Calu3 (cell line): ENCODE measurements at regions not wholly inside any gene's neighbourhood (a gene's known extent, or its start where the extent isn't known, plus 50 kb on each side); places are given as distances from the start of the nearest gene placed in this dataset.

Experiments used
- BruUV-seq: library from RNA; stranded (reverse); fragments of 400-500 nt; replicated peaks from 2 replicates; lab custom pipeline; 2021; lab: Mats Ljungman, UMichigan
- CTCF ChIA-PET: fragments of 300-600 bp; sonication (Branson Sonifier 250); formaldehyde crosslinking; loops from one replicate; lab custom pipeline; 2022; ENCODE audit warnings: antibody characterized with exemption; lab: Charles Lee
- DNase-seq: peaks from one replicate; pipeline ENCODE4 v3.0.0; 2022
- H3K27ac Mint-ChIP-seq: one replicate; pipeline ENCODE4 v1.8.0; 2022; ENCODE audit warnings: mixed read lengths; ENCODE audit not compliant: unreplicated experiment
- H3K27me3 Mint-ChIP-seq: one replicate; pipeline ENCODE4 v1.8.0; 2022; ENCODE audit warnings: mixed read lengths; ENCODE audit not compliant: unreplicated experiment
- H3K36me3 Mint-ChIP-seq: one replicate; pipeline ENCODE4 v1.8.0; 2022; ENCODE audit warnings: mild to moderate bottlenecking, moderate library complexity, mixed read lengths; ENCODE audit not compliant: insufficient read depth, unreplicated experiment
- H3K4me1 Mint-ChIP-seq: one replicate; pipeline ENCODE4 v1.8.0; 2022; ENCODE audit warnings: mild to moderate bottlenecking, low read depth, mixed read lengths; ENCODE audit not compliant: unreplicated experiment
- H3K4me3 Mint-ChIP-seq: one replicate; pipeline ENCODE4 v1.8.0; 2022; ENCODE audit warnings: mild to moderate bottlenecking, low read depth, moderate library complexity, mixed read lengths; ENCODE audit not compliant: unreplicated experiment
- H3K9me3 Mint-ChIP-seq: one replicate; pipeline ENCODE4 v1.8.0; 2022; ENCODE audit warnings: low read depth, mixed read lengths; ENCODE audit not compliant: unreplicated experiment
- intact Hi-C: fragments of 100-400 bp; cut with micrococcal nuclease; formaldehyde crosslinking; loops from one replicate; pipeline ENCODE4 v1.10.0; 2022; ENCODE audit not compliant: unreplicated experiment
- TF ChIP-seq, protein P1 (sequence below): fragments of 200-600 bp; IDR thresholded peaks from one replicate; pipeline ENCODE4 v1.8.0; 2022; ENCODE audit warnings: antibody characterized with exemption; ENCODE audit not compliant: unreplicated experiment

DNA sequence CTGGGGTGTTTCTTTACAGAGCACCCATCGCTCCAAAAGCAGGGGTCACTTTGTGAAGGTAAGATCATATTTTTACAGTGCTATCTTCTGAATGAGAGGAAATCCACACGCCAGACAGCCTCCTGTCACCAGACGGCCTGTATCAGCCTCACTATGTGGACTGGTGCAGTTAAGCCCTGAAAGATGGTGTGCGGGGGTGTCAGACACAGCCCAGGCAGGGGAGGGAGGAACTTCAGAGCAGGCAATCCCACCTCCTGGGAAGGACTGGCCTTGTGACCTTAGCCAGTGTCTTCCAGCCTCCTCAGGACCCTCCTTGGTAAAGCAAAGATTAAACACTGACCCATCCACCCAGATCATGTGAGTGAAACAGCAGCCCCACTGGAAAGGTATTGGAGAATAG lies 249.4 kb upstream of the CTAGE1 start:
- TF ChIP-seq, protein P1, sequence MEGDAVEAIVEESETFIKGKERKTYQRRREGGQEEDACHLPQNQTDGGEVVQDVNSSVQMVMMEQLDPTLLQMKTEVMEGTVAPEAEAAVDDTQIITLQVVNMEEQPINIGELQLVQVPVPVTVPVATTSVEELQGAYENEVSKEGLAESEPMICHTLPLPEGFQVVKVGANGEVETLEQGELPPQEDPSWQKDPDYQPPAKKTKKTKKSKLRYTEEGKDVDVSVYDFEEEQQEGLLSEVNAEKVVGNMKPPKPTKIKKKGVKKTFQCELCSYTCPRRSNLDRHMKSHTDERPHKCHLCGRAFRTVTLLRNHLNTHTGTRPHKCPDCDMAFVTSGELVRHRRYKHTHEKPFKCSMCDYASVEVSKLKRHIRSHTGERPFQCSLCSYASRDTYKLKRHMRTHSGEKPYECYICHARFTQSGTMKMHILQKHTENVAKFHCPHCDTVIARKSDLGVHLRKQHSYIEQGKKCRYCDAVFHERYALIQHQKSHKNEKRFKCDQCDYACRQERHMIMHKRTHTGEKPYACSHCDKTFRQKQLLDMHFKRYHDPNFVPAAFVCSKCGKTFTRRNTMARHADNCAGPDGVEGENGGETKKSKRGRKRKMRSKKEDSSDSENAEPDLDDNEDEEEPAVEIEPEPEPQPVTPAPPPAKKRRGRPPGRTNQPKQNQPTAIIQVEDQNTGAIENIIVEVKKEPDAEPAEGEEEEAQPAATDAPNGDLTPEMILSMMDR, result no peak
- H3K4me3 Mint-ChIP-seq, result no peak overlapping the region
- CTCF ChIA-PET, result no interaction called here
- no TSS peak for BruUV-seq
- peaks cover 57% of the 10 kb centered on the region for H3K4me1 Mint-ChIP-seq
- no peak for DNase-seq
- H3K27ac Mint-ChIP-seq, result peak overlapping the region; percentile 63
- H3K27me3 Mint-ChIP-seq, result no peaks in the 10 kb centered on the region
- peaks cover 30% of the 10 kb centered on the region for H3K36me3 Mint-ChIP-seq
- H3K9me3 Mint-ChIP-seq, result peaks cover 5% of the 10 kb centered on the region
- intact Hi-C loops, result loop anchor here (10.0 kb wide), 1 partner anchor 48 kb away; no protein-coding TSS in a partner anchor

DNA sequence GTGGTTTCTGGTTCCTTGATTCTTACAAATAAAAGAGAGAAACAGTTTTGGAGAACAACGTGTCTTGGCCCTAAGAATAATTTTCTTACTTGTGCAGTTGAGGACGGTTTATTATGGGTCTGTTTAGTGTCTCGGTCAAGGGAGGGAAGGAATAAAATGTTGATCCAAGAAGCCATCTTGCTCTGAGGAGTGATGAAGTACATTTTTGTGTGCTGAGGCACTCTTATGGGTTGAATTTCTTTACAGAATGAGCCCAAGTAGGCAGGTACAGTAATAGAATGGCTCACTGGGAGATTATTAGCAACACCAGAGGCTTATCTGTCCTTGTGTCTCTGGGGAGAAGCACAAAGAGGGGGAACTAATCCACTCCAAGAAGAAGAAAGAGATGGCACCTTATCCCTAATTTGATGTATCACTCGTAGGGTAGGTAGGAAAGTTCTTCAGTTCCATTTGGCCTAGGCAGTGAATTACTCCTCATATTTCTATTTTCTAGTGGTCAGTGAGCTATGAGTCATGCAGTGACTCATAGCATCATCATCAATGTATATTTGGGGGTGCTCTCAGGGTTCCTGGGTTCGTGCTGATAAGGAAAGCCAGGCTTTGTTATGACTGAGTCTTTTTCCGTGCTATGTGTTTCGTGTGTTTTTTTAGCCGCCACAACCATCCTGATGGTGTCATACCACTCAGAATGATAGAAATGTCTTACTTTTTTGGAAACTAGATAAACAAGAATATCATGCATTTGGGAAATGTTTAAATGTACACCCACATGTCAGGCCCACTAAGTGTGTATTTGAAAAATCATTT lies 250.1 kb upstream of the CTAGE1 start:
- CTCF ChIA-PET, result interaction anchor here (1.0 kb wide), 2 partner anchors 10 to 444 kb away, joined by 3 read pairs; no protein-coding TSS in a partner anchor
- TF ChIP-seq, protein P1, result no peak
- BruUV-seq, result no TSS peak
- H3K4me1 Mint-ChIP-seq, result peaks cover 57% of the 10 kb centered on the region
- peaks cover 29% of the 10 kb centered on the region for H3K36me3 Mint-ChIP-seq
- H3K4me3 Mint-ChIP-seq, result peak overlapping the region; percentile 27
- intact Hi-C loops, result loop anchor here (10.0 kb wide), 1 partner anchor 47 kb away; no protein-coding TSS in a partner anchor
- DNase-seq, result peak; percentile 58
- no peaks in the 10 kb centered on the region for H3K27me3 Mint-ChIP-seq
- peak overlapping the region; percentile 63 for H3K27ac Mint-ChIP-seq
- peaks cover 5% of the 10 kb centered on the region for H3K9me3 Mint-ChIP-seq

DNA sequence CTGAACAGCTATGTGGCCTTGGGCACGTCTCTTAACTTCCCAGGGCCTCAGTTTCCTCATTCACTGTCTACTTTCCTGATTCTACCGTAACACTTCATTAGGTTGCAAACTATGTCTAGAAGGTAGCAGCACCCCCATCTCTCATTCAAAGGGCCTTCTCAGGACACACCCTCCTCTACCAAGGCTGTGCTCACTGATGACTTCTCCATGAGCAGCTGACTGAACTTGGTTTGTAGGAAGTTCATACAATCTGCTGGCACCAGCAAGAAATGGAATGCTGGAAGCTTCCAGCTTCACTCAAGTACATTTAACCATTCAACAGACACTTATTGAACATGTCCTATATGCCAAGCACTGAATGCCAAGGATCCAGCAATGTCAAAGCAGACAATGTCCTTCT lies 250.8 kb upstream of the CTAGE1 start:
- peak overlapping the region; percentile 27 for H3K4me3 Mint-ChIP-seq
- peak overlapping the region; percentile 63 for H3K27ac Mint-ChIP-seq
- H3K4me1 Mint-ChIP-seq, result peaks cover 62% of the 10 kb centered on the region
- BruUV-seq, result no TSS peak
- DNase-seq, result no peak
- peaks cover under 1% of the 10 kb centered on the region for H3K9me3 Mint-ChIP-seq
- H3K27me3 Mint-ChIP-seq, result no peaks in the 10 kb centered on the region
- H3K36me3 Mint-ChIP-seq, result peaks cover 24% of the 10 kb centered on the region
- CTCF ChIA-PET, result interaction anchor here (1.0 kb wide), 2 partner anchors 10 to 445 kb away, joined by 3 read pairs; no protein-coding TSS in a partner anchor
- intact Hi-C loops, result loop anchor here (10.0 kb wide), 1 partner anchor 46 kb away; no protein-coding TSS in a partner anchor
- TF ChIP-seq, protein P1, result no peak

DNA sequence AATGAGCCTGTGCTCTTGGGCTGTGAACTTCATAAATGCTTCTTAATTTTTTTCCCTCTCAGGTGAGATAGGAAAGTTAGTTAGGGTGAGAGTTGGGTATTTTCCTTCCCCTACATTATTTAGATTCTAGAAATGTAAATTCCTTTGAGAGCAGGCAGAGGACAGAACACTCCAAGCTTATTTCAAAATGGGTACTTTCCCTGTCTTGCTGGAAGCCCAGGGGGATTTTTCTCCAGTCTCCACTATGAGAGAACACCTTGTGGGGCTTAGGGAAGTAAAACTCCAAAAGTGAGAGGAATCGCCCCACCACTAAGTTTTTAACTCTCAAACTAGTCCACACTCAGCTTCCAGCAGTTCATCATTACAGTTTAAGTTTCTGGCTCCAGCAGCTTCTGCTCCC lies 253.2 kb upstream of the CTAGE1 start:
- CTCF ChIA-PET, result no interaction called here
- H3K27ac Mint-ChIP-seq, result no peak overlapping the region
- TF ChIP-seq, protein P1, result no peak
- H3K4me1 Mint-ChIP-seq, result peaks cover 75% of the 10 kb centered on the region
- BruUV-seq, result no TSS peak
- H3K9me3 Mint-ChIP-seq, result no peaks in the 10 kb centered on the region
- intact Hi-C loops, result no loop called here
- no peak overlapping the region for H3K4me3 Mint-ChIP-seq
- no peak for DNase-seq
- no peaks in the 10 kb centered on the region for H3K27me3 Mint-ChIP-seq
- H3K36me3 Mint-ChIP-seq, result peaks cover 24% of the 10 kb centered on the region
